Activated CD8-positive, alpha-beta memory T cell treated with anti-CD3 and anti-CD28 coated beads, Interleukin-2, amount 50 U/mL, for 24 hours (primary cell): ENCODE measurements at regions not wholly inside any gene's neighbourhood (a gene's known extent, or its start where the extent isn't known, plus 50 kb on each side); places are given as distances from the start of the nearest gene placed in this dataset.
"Not testable (repeated sequence)": the region's sequence is repeated elsewhere in the genome, so short reads cannot be mapped to it uniquely, and the experiment has no call there.

ENCODE experiments used
- DNase-seq: peaks from one replicate; pipeline ENCODE4 v3.0.0-alpha.2; 2020; ENCODE audit errors: extremely low read depth

DNA sequence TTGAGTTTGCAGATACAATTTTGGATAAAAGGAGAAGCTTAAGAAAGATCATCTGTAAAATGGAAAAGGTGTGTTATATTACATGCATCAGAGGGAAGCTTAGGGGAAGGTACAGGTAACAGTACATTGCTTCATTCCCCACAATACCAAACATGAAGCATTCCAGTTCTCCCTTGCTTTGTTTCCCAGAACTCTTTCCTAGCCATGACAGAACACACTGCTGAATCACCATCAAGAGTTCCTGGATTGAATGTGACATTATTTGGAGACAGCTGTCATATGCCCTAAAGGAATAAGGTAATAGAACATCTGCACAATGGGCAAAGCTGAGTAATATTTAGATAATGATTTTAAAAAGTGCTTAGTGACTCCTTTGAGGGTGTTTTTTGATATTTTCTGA is 303.5 kb upstream of the ST8SIA4 start:
- DNase-seq: no peak

DNA sequence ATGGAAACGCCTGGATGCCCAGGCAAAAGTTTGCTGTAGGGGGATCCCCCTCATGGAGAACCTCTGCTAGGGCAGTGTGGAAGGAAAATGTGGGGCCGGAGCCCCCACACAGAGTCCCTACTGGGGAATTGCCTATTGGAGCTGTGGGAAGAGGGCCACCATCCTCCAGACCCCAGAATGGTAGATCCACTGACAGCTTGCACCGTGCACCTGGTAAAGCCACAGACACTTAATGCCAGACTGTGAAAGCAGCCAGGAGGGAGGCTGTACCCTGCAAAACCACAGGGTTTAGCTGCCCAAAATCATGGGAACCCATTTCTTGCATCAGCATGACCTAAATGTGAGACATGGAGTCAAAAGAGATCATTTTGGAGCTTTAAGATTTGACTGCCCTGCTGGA is 302.0 kb upstream of the ST8SIA4 start:
- DNase-seq: not testable (repeated sequence)

DNA sequence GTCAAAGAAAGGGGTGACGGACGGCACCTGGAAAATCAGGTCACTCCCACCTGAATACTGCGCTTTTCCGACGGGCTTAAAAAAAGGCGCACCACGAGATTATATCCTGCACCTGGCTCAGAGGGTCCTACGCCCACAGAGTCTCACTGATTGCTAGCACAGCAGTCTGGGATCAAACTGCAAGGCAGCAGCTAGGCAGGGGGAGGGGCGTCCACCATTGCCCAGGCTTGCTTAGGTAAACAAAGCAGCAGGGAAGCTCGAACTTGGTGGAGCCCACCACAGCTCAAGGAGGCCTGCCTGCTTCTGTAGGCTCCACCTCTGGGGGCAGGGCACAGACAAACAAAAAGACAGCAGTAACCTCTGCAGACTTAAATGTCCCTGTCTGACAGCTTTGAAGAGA is 277.3 kb upstream of the ST8SIA4 start:
- DNase-seq: not testable (repeated sequence)

DNA sequence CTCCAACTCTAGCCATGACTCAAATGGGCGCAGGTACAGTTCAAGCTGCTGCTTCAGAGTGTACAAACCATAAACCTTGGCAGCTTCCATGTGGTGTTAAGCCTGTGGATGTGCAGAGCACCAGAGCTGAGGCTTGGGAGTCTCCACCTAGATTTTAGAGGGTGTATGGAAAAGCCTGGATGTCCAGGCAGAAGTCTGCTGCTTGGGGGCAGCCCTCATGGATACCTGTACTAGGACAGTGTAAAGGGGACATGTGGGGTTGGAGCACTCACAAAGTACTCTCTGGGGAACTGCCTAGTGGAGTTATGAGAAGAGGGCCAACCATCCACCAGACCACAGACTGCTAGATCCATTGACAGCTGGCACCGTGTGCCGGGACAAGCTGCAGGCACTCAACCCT is 273.5 kb upstream of the ST8SIA4 start:
- DNase-seq: no peak

DNA sequence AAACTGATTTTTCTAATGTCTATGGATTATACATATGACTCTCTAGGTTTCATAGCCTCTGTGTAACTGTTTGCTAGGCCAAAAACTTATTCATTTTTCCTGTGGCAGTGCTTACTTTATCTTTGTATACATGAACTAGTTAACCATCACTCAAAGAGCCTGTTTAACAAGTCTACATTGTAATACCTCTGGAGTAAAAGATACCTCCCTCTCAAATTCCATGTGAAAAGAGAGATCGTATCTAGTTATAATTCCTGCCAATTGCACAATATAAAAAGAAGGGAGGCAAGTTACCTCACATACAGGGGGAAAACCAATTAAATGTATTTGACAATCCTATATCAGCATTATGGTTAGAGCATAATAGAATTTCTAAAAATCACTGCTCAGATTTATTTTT is 271.9 kb upstream of the ST8SIA4 start:
- DNase-seq: no peak

DNA sequence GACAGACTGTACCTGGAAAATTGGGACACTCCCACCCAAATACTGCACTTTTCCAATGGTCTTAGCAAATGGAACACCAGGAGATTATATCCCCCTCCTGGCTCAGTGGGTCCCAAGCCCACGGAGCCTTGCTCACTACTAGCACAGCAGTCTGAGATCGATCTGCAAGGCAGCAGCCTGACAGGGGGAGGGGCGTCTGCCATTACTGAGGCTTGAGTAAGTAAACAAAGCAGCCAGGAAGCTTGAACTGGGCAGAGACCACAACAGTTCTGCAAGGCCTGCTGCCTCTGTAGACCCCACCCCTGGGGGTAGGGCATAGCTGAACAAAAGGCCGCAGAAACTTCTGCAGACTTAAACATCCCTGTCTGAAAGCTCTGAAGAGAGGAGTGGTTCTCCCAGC is 260.0 kb upstream of the ST8SIA4 start:
- no peak for DNase-seq

DNA sequence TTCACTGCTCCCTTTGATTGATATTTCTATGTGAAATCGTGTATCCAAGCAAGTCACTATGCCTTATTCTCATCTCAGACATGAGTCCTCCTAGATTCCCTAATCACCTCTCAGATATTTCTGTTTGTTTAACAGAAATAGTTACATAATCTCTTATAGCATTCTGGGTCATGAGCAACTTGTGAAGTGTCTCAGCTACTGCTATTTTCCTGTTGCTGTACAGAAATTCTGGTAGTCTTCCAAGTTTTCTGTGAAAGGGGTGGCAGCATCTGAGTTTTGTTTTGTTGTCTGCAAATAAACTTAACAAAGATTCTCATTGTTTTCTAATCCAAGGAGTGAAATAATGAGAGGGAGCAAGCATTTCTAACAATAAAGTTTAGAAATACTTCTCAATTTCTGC is 256.9 kb upstream of the ST8SIA4 start:
- DNase-seq: no peak

DNA sequence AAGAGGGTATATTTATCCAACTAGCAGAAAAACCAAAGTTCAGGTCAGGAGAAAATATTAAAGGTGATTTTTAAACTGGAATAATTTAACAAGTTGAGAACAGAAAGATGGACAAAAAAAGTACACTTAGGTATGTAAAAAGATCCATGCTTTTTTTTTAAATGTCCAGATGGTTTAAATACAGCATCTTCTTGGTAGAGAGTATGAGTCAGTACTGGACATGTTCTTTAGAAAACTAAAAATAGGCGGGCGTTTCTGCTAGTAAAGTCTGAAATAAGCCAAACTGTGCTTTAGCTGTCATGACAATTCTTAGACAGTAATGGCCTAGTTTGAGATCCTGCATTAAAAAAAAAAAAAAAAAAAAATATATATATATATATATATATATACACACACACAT is 255.9 kb upstream of the ST8SIA4 start:
- no peak for DNase-seq

DNA sequence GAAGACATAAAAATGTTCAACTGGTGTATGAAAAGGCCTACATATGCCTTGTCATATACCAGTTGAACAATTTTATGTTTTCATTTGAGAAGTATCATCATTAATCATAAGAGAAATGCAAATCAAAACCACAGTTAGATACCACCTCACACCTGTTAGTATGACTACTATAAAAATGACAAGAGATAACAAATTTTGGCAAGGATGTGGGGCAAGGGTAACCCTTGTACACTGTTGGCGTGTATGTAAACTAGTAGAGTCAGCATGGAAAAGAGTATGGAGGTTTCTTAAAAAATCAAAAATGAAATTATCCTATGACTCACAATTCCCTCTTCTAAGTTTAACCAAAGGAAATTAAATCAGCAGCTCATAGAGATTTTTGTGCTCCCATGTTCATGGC is 250.4 kb upstream of the ST8SIA4 start:
- no peak for DNase-seq

DNA sequence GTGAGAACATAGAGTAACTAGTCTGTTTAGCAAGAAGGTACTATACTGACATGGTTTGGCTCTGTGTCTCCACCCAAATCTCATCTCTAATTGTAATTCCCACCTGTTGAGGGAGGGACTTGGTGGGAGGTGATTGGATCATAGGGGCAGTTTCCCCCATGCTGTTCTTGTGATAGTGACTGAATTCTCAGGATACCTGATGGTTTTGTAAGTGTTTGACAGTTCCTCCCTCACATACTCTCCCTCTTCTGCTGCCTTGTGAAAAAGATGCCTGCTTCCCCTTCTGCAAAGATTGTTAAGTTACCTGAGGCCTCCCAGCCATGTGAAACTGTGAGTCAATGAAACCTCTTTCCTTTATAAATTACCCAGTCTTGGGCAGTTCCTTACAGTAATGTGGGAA is 240.4 kb upstream of the ST8SIA4 start:
- no peak for DNase-seq

DNA sequence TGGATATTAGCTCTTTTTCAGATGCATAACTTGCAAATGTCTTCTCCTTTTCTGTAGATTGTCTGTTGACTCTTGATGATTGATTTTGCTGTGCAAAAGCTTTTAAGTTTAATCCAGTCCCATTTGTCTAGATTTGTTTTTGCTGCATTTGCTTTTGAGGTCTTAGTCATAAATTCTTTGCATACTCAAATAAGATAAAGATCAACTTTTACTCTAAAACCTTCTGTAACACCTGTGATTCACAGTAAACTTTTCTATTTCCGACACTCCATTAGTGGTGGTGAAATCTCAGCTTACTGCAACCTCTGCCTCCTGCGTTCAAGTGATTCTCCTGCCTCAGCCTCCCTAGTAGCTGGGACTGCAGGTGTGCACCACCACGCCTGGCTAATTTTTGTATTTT is 239.0 kb upstream of the ST8SIA4 start:
- DNase-seq: no peak

DNA sequence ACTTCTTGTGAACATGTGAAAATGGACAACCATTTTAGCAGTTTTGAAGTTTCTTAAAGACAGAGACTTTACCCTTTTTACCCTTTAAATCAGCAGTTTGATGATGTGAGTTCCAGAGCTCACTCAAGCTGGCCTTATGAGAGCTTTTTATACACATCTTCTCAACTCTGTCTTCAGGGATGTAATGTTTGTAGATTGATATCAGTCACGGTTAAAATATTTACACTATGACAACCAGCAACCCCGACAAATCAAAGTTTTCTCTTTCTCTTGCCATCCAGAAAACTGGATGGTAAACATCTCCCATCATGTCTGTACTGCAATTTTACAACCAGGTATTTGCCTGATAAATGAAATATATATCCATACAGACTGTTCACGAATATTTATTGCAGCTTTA is 233.4 kb upstream of the ST8SIA4 start:
- no peak for DNase-seq

DNA sequence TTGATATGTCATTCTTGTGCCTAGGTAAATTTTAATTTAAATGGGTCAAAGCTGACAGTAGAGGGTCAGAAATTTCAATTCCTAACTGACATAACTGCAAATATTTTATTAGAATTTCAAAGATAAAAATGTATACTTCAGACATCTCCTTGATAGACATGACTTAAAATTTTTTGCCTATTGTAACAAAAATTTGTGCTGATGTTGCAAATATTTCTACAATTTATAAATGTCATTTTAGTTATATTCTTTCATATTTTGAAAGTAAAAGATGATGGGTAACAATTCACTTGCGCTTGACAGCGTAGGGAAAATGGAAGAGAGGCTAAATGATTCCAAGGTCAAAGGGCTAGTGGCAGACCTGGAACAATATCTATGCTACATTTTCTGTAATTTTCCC is 220.3 kb upstream of the ST8SIA4 start:
- no peak for DNase-seq

DNA sequence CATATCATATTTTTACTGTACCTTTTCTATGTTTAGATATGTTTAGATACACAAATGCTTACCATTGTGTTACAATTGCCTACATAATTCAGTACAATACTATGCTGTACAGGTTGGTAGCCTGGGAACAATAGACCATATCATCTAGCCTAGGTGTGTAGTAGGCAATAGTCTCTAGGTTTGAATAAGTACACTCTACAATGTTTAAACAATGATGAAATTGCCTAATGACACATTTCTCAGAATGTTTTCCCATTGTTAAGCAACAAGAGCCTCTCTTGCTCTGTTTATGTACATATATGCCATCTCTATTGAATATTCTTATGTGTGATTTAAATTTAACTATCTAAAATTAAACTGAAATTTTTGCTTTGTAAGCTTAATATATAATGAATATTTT is 209.6 kb upstream of the ST8SIA4 start:
- no peak for DNase-seq

DNA sequence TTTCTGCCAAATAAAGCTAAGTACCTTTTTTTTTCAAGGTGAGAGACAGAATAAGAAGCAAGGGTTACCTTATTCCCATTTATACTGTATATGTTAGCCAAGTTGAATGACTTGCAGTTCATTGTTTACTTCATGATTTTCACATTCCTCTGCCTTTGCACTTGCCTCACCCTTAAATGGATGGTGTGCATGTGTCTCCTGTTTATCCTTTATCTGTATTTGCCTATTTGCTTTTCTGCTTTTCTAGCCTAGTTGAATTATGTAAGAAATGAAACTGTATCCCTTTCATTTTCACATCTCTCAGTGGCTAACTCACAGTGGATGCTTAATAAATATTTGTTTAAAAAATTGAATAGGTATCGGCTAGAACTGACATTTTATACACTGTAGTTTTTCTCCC is 200.8 kb upstream of the ST8SIA4 start:
- no peak for DNase-seq

DNA sequence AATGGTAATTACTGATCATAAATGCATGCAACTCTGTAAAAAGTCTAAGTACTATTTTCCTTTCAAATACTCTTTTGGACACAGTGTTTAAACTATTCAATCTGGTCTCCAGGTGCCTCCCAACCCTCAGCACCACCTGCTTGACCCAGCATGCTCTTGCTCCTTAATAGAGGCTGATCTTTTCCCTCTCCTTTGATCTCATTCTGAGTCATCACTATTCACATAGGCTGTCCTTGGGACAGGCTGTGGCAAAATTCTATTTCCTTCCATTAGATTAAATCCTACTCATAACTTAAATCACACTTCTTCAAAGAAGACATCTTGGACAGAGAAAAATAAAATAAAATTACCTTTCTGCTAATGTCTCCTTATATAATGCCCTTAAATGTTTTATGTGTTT is 199.4 kb upstream of the ST8SIA4 start:
- DNase-seq: no peak

DNA sequence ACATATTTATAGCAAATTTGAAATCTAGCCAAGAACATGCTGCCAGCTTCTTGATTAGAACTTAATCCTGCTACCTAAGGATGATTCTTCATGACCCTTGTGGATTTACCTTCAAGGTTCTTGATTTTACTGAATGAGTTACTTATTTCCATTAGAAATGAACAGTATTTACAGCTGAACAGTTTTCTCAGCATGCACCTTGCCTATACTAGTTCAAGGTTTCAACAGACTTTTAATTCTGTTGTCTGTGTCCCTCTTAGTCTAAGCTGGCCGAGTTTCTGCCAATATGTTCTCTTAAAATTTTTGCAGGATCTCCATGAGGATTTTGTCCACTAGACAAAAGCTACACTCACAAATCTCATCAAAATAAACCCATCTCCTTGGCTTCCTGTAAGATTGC is 188.8 kb upstream of the ST8SIA4 start:
- no peak for DNase-seq

DNA sequence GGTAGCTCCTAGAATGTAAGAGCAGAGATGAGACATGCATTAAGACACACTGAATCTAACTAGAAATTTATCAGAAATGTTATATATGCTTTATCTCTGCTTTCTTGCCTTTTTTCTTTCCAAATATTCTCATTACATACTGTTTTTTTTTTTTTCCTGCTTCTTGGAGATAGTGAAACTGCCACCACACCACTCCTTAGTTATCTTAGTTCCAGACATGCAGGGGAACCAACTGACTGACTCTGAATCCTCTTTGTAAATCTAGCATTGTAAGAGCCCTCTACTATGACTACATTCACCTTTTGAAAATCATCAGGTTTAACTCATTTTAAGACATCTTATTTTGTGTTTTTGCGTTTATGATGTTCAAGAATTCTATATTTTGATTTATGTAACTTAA is 181.3 kb upstream of the ST8SIA4 start:
- no peak for DNase-seq

DNA sequence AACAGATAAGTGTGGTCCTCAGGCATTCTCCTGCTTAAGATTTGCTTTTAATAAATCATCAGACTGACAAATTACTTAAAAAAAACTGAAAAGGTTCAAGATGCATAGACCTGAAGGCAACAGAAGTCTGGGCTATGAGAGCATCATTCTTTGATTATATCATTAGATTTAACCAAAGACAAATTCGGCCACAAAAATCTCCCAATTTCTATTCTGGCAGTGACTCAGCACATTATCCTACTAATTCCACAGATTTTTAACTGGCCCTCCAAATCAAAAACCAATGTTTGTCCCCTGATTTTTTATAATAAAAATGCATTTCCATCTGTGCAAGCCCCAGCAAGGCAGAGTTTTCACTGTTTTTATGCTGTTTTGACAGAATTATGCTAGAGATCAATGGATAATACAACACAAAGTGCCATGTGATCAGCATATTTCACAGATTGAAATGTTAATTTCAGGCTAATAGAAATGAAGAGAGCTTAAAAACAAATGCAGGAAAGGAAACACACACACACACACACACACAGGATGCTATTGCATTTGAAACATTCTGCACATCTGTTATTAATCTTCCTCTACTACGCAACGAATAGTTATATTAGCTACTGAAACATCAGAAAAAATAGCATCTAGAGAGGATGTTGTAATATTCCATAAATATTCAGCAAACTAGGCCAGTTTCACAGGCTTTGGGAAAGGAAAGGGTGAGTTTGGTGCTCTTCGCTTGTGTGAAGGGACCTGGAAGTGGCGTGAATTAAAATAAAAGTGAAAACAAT is 177.6 kb upstream of the ST8SIA4 start:
- DNase-seq: no peak

DNA sequence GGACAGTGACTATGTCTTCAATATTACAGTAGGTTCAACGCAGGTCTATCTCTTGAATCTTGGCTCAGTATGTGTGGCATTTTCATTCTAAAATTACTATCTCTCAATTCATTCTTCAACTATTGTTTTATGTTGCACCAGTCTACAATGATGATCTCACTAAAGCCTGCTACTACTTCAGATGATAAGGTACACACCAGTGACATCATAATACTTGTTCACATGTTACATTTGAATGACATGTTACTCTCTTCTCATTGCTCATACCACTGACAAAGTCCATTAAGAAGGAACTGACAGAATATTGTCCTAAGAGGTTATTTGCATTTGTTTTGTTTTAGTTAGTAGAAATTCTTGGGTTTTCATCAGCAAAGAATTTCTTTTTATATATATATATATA is 165.2 kb upstream of the ST8SIA4 start:
- no peak for DNase-seq

DNA sequence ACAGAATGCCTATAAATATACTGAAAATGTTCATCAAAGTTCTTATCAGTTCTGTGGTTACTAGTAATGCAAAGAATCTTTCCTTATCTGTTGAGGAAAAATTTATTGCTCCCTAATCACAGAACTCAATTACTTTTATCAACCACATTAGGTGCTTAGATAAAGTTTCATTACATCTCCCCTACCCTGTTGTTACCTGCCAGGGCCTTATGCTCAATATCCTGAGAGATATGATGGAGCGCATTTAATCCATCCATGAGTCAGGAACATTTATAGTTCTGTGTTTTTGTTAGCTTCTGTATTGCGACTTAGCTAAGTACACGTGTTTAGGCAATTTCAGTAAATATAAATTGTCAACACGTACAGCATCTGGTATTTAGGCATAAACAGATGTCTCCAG is 164.3 kb upstream of the ST8SIA4 start:
- no peak for DNase-seq

DNA sequence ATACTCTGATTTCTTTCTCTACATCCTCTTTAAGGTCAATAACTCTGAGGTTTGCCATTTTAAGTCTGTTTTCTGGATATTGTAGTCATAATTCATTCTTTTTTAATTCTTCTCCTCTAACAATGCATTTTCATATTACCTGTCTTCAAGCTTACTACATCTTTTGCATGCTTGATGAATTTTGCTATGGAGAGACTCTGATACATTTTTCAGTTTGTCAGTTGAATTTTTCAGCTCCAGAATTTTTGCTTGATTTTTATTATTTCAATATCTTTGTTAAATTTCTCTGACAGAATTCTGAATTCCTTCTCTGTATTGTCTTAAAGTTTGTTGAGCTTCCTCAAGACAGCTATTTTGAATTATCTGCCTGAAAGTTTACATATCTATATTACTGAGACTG is 159.8 kb upstream of the ST8SIA4 start:
- no peak for DNase-seq

DNA sequence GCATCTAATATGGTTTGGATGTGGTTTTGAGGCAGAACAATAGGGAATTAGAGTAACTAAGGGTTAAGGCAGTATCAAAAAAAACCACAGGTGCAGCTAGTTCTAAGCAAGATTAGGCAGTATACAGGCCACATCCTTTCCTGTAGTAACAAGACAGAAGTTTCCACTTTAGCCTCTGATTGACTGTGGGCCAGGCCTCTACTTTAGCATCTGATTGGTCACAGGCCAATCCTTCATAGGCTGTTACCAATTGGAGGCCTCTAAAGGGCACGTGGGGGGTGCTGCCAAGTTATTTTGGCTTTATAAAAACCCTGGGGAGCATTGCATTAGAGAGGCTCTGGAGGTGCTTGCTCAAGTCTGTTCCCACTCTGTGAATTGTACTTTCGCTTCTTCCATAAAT is 144.1 kb upstream of the ST8SIA4 start:
- DNase-seq: no peak

DNA sequence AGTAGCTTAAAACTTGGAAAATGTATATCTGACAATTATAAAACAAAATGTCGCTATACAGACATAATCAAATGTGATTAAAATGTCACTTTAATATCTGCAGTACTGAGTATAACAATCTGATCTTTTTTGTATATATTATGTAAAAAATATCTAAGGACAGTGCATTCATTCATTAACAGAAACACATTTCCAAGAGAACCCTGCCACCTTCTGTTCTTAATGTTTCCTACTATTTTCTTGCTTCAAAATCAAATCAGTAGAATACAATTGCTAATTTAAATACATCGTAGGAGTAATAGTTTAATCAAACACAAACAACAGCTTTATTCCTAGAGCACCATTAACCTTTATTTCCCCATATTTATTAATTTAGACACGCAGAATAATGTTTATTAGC is 142.6 kb upstream of the ST8SIA4 start:
- no peak for DNase-seq
